ENCODE measurements at regions not wholly inside any gene's neighbourhood (a gene's known extent, or its start where the extent isn't known, plus 50 kb on each side); places are given as distances from the start of the nearest gene placed in this dataset.
"Not testable (repeated sequence)": the region's sequence is repeated elsewhere in the genome, so short reads cannot be mapped to it uniquely, and the experiment has no call there.

- Histone ChIP-seq H3K36me3 (replicated peaks in 1 of 2; ENCODE audit: control insufficient read depth in 2 of 2, insufficient read depth in 2 of 2, low read length in 2 of 2) (no peaks in the 10 kb centered on the region), H3K9ac (ENCODE audit: low read depth, low read length, poor library complexity) (no peak overlapping the region), H3K14ac (ENCODE audit: low read length) (no peak overlapping the region), H2BK15ac (ENCODE audit: low read length) (no peak overlapping the region), H2BK5ac (ENCODE audit: low read length) (no peak overlapping the region), H3K23ac (ENCODE audit: low read depth, low read length, poor library complexity) (no peak overlapping the region), H3K27me3 (ENCODE audit: control insufficient read depth in 3 of 3, insufficient read depth in 3 of 3, low read depth in 1 of 3, low read length in 3 of 3) (no peaks in the 10 kb centered on the region), H3K79me1 (ENCODE audit: low read depth, low read length) (no peaks in the 10 kb centered on the region), H3K4ac (ENCODE audit: low read length) (no peak overlapping the region), H3K18ac (ENCODE audit: low read length) (no peak overlapping the region), H3K9me3 (replicated peaks in 1 of 2; ENCODE audit: control insufficient read depth in 2 of 2, insufficient read depth in 1 of 2, low read depth in 1 of 2, low read length in 2 of 2) (peaks cover 0 to 2% of the 10 kb centered on the region in 2 donors), H4K91ac (ENCODE audit: low read depth, low read length, poor library complexity) (no peak overlapping the region), H2AFZ (ENCODE audit: low read length) (no peak overlapping the region), H3K4me2 (ENCODE audit: insufficient read depth, low read length, poor library complexity, severe bottlenecking) (no peak overlapping the region), H3K4me1 (ENCODE audit: control insufficient read depth in 2 of 2, insufficient read depth in 1 of 2, low read depth in 1 of 2, low read length in 2 of 2) (no peaks in the 10 kb centered on the region), H2AK5ac (ENCODE audit: low read depth, low read length) (no peak overlapping the region), H3K27ac (replicated peaks; ENCODE audit: low read length) (no peak overlapping the region), H2BK120ac (ENCODE audit: low read depth, low read length) (no peak overlapping the region), H3K4me3 (ENCODE audit: low read length in 2 of 2) (no peak overlapping the region), H4K8ac (ENCODE audit: low read depth, low read length) (no peak overlapping the region), H2BK12ac (ENCODE audit: low read length) (no peak overlapping the region)
- WGBS, 2 donors (ENCODE audit: extremely low coverage in 2 of 2, insufficient read length in 2 of 2, insufficient replicate concordance in 1 of 2) = no CpG with 5 or more reads among the region's 2 CpGs
- no peak for DNase-seq (ENCODE audit: low spot score)
Measured at GRCh38 chrX:43446752-43447151, 209.3 kb upstream of the MAOA start.

- no peak overlapping the region for H3K14ac ChIP-seq (ENCODE audit: low read length)
- no peaks in the 10 kb centered on the region for H3K4me1 ChIP-seq (ENCODE audit: control insufficient read depth in 2 of 2, insufficient read depth in 1 of 2, low read depth in 1 of 2, low read length in 2 of 2)
- H3K36me3 ChIP-seq (replicated peaks in 1 of 2; ENCODE audit: control insufficient read depth in 2 of 2, insufficient read depth in 2 of 2, low read length in 2 of 2) = no peaks in the 10 kb centered on the region
- no peak overlapping the region for H3K9ac ChIP-seq (ENCODE audit: low read depth, low read length, poor library complexity)
- WGBS, 2 donors (ENCODE audit: extremely low coverage in 2 of 2, insufficient read length in 2 of 2, insufficient replicate concordance in 1 of 2) = no CpG with 5 or more reads among the region's 1 CpG
- no peak overlapping the region for H2BK12ac ChIP-seq (ENCODE audit: low read length)
- no peak overlapping the region for H3K23ac ChIP-seq (ENCODE audit: low read depth, low read length, poor library complexity)
- H3K27me3 ChIP-seq (ENCODE audit: control insufficient read depth in 3 of 3, insufficient read depth in 3 of 3, low read depth in 1 of 3, low read length in 3 of 3) = no peaks in the 10 kb centered on the region
- H3K27ac ChIP-seq (replicated peaks; ENCODE audit: low read length) = no peak overlapping the region
- no peaks in the 10 kb centered on the region for H3K79me1 ChIP-seq (ENCODE audit: low read depth, low read length)
- no peak overlapping the region for H4K91ac ChIP-seq (ENCODE audit: low read depth, low read length, poor library complexity)
- no peak overlapping the region for H3K4me3 ChIP-seq (ENCODE audit: low read length in 2 of 2)
- no peak overlapping the region for H3K4ac ChIP-seq (ENCODE audit: low read length)
- H4K8ac ChIP-seq (ENCODE audit: low read depth, low read length) = no peak overlapping the region
- H2BK120ac ChIP-seq (ENCODE audit: low read depth, low read length) = no peak overlapping the region
- DNase-seq (ENCODE audit: low spot score) = no peak
- H2AFZ ChIP-seq (ENCODE audit: low read length) = no peak overlapping the region
- H3K4me2 ChIP-seq (ENCODE audit: insufficient read depth, low read length, poor library complexity, severe bottlenecking) = no peak overlapping the region
- peaks cover 0 to 5% of the 10 kb centered on the region in 2 donors for H3K9me3 ChIP-seq (replicated peaks in 1 of 2; ENCODE audit: control insufficient read depth in 2 of 2, insufficient read depth in 1 of 2, low read depth in 1 of 2, low read length in 2 of 2)
- no peak overlapping the region for H2BK15ac ChIP-seq (ENCODE audit: low read length)
- H2AK5ac ChIP-seq (ENCODE audit: low read depth, low read length) = no peak overlapping the region
- H2BK5ac ChIP-seq (ENCODE audit: low read length) = no peak overlapping the region
- H3K18ac ChIP-seq (ENCODE audit: low read length) = no peak overlapping the region
Measured at GRCh38 chrX:43448688-43449087, 207.4 kb upstream of the MAOA start.

GRCh38 chrX:43450355-43450754 lies 205.7 kb upstream of the MAOA start:
- Histone ChIP-seq H3K79me1 (ENCODE audit: low read depth, low read length) (no peaks in the 10 kb centered on the region), H3K4me1 (ENCODE audit: control insufficient read depth in 2 of 2, insufficient read depth in 1 of 2, low read depth in 1 of 2, low read length in 2 of 2) (no peaks in the 10 kb centered on the region), H2BK120ac (ENCODE audit: low read depth, low read length) (no peak overlapping the region), H2BK12ac (ENCODE audit: low read length) (no peak overlapping the region), H3K27ac (replicated peaks; ENCODE audit: low read length) (no peak overlapping the region), H2BK5ac (ENCODE audit: low read length) (no peak overlapping the region), H3K4me2 (ENCODE audit: insufficient read depth, low read length, poor library complexity, severe bottlenecking) (no peak overlapping the region), H3K27me3 (ENCODE audit: control insufficient read depth in 3 of 3, insufficient read depth in 3 of 3, low read depth in 1 of 3, low read length in 3 of 3) (no peaks in the 10 kb centered on the region), H2BK15ac (ENCODE audit: low read length) (no peak overlapping the region), H4K91ac (ENCODE audit: low read depth, low read length, poor library complexity) (no peak overlapping the region), H3K9me3 (replicated peaks in 1 of 2; ENCODE audit: control insufficient read depth in 2 of 2, insufficient read depth in 1 of 2, low read depth in 1 of 2, low read length in 2 of 2) (peaks cover 0 to 5% of the 10 kb centered on the region in 2 donors), H3K14ac (ENCODE audit: low read length) (no peak overlapping the region), H3K36me3 (replicated peaks in 1 of 2; ENCODE audit: control insufficient read depth in 2 of 2, insufficient read depth in 2 of 2, low read length in 2 of 2) (no peaks in the 10 kb centered on the region), H3K23ac (ENCODE audit: low read depth, low read length, poor library complexity) (no peak overlapping the region), H4K8ac (ENCODE audit: low read depth, low read length) (no peak overlapping the region), H3K4me3 (ENCODE audit: low read length in 2 of 2) (no peak overlapping the region), H3K4ac (ENCODE audit: low read length) (no peak overlapping the region), H3K18ac (ENCODE audit: low read length) (no peak overlapping the region), H3K9ac (ENCODE audit: low read depth, low read length, poor library complexity) (no peak overlapping the region), H2AFZ (ENCODE audit: low read length) (no peak overlapping the region), H2AK5ac (ENCODE audit: low read depth, low read length) (no peak overlapping the region)
- no peak for DNase-seq (ENCODE audit: low spot score)
- WGBS, 2 donors (ENCODE audit: extremely low coverage in 2 of 2, insufficient read length in 2 of 2, insufficient replicate concordance in 1 of 2) = no CpG with 5 or more reads among the region's 4 CpGs

- not testable (repeated sequence) for H3K27ac ChIP-seq (replicated peaks; ENCODE audit: low read length); H2BK5ac ChIP-seq (ENCODE audit: low read length); H3K9ac ChIP-seq (ENCODE audit: low read depth, low read length, poor library complexity); H3K79me1 ChIP-seq (ENCODE audit: low read depth, low read length); H3K23ac ChIP-seq (ENCODE audit: low read depth, low read length, poor library complexity); H3K4me2 ChIP-seq (ENCODE audit: insufficient read depth, low read length, poor library complexity, severe bottlenecking); H3K14ac ChIP-seq (ENCODE audit: low read length); H3K4ac ChIP-seq (ENCODE audit: low read length); H4K8ac ChIP-seq (ENCODE audit: low read depth, low read length); H2AK5ac ChIP-seq (ENCODE audit: low read depth, low read length); DNase-seq (ENCODE audit: low spot score); H2BK15ac ChIP-seq (ENCODE audit: low read length); H3K4me1 ChIP-seq (ENCODE audit: control insufficient read depth in 2 of 2, insufficient read depth in 1 of 2, low read depth in 1 of 2, low read length in 2 of 2); H3K18ac ChIP-seq (ENCODE audit: low read length); H3K4me3 ChIP-seq (ENCODE audit: low read length in 2 of 2); H2BK120ac ChIP-seq (ENCODE audit: low read depth, low read length); H3K9me3 ChIP-seq (replicated peaks in 1 of 2; ENCODE audit: control insufficient read depth in 2 of 2, insufficient read depth in 1 of 2, low read depth in 1 of 2, low read length in 2 of 2); H2BK12ac ChIP-seq (ENCODE audit: low read length); H4K91ac ChIP-seq (ENCODE audit: low read depth, low read length, poor library complexity); H3K27me3 ChIP-seq (ENCODE audit: control insufficient read depth in 3 of 3, insufficient read depth in 3 of 3, low read depth in 1 of 3, low read length in 3 of 3); H3K36me3 ChIP-seq (replicated peaks in 1 of 2; ENCODE audit: control insufficient read depth in 2 of 2, insufficient read depth in 2 of 2, low read length in 2 of 2); H2AFZ ChIP-seq (ENCODE audit: low read length)
- no CpG with 5 or more reads among the region's 4 CpGs for WGBS, 2 donors (ENCODE audit: extremely low coverage in 2 of 2, insufficient read length in 2 of 2, insufficient replicate concordance in 1 of 2)
Measured at GRCh38 chrX:43451976-43452686, 204.0 kb upstream of the MAOA start.
